Natural killer cell (primary cell): ENCODE measurements at regions not wholly inside any gene's neighbourhood (a gene's known extent, or its start where the extent isn't known, plus 50 kb on each side); places are given as distances from the start of the nearest gene placed in this dataset.

Experiments
- ATAC-seq, 3 donors: fragments of 150-1000 bp in 2 of 3; fragments of 200-7000 bp in 1 of 3; cut with Tn5 transposase; 1 replicate in 1 of 3; 2 replicates in 2 of 3; pipeline ENCODE4 v1.10.0; 2021; ENCODE audit warnings: mild to moderate bottlenecking in 2 of 3, moderate library complexity in 2 of 3
- DNase-seq, 2 donors: peaks; one replicate each; pipeline versions ENCODE4 v3.0.0 to v3.0.0-alpha.2; 2013 to 2021; ENCODE audit warnings: mixed read lengths in 1 of 2
- H3K27ac ChIP-seq: one replicate; pipeline ENCODE4 v1.5.1; 2013; ENCODE audit warnings: mild to moderate bottlenecking, low read length
- H3K27me3 ChIP-seq: one replicate; pipeline ENCODE4 v1.6.1; 2013; ENCODE audit warnings: low read length; ENCODE audit not compliant: control insufficient read depth, insufficient read depth
- H3K36me3 ChIP-seq: one replicate; pipeline ENCODE4 v1.6.1; 2013; ENCODE audit warnings: low read length; ENCODE audit not compliant: control insufficient read depth, insufficient read depth
- H3K4me1 ChIP-seq: one replicate; pipeline ENCODE4 v1.6.1; 2013; ENCODE audit warnings: low read length; ENCODE audit not compliant: control insufficient read depth, insufficient read depth
- H3K4me3 ChIP-seq: one replicate; pipeline ENCODE4 v1.5.1; 2013; ENCODE audit warnings: low read length
- H3K9me3 ChIP-seq: one replicate; pipeline ENCODE4 v1.6.1; 2013; ENCODE audit warnings: low read length; ENCODE audit not compliant: control insufficient read depth, insufficient read depth
- H3K27ac Mint-ChIP-seq, 2 donors: one replicate each; pipeline ENCODE4 v1.8.0; 2022; ENCODE audit warnings: mild to moderate bottlenecking in 2 of 2, mixed read lengths in 2 of 2, moderate library complexity in 1 of 2
- H3K27me3 Mint-ChIP-seq, 2 donors: one replicate each; pipeline ENCODE4 v1.8.0; 2022; ENCODE audit warnings: low read depth in 2 of 2, mixed read lengths in 2 of 2
- H3K36me3 Mint-ChIP-seq: one replicate; pipeline ENCODE4 v1.8.0; 2022; ENCODE audit warnings: mixed read lengths
- H3K4me1 Mint-ChIP-seq, 2 donors: one replicate each; pipeline ENCODE4 v1.8.0; 2022; ENCODE audit warnings: mixed read lengths in 2 of 2
- H3K4me3 Mint-ChIP-seq: one replicate; pipeline ENCODE4 v1.8.0; 2022; ENCODE audit warnings: mild to moderate bottlenecking, moderate library complexity, mixed read lengths
- H3K9me3 Mint-ChIP-seq, 2 donors: one replicate each; pipeline ENCODE4 v1.8.0; 2022; ENCODE audit warnings: mixed read lengths in 2 of 2
- CTCF ChIP-seq: fragments of 200-600 bp; IDR thresholded peaks from one replicate; pipeline ENCODE4 v1.8.0; 2022; ENCODE audit warnings: antibody characterized with exemption
- WGBS: methylation state at CpG from one replicate; pipeline ENCODE4 v1.1.7; 2013; ENCODE audit warnings: missing lambda C conversion rate; ENCODE audit not compliant: insufficient coverage; 5-methylcytosine and 5-hydroxymethylcytosine counted together
- intact Hi-C: fragments of 100-400 bp; cut with micrococcal nuclease; formaldehyde crosslinking; loops from one replicate; pipeline ENCODE4 v1.14.2; 2022

DNA sequence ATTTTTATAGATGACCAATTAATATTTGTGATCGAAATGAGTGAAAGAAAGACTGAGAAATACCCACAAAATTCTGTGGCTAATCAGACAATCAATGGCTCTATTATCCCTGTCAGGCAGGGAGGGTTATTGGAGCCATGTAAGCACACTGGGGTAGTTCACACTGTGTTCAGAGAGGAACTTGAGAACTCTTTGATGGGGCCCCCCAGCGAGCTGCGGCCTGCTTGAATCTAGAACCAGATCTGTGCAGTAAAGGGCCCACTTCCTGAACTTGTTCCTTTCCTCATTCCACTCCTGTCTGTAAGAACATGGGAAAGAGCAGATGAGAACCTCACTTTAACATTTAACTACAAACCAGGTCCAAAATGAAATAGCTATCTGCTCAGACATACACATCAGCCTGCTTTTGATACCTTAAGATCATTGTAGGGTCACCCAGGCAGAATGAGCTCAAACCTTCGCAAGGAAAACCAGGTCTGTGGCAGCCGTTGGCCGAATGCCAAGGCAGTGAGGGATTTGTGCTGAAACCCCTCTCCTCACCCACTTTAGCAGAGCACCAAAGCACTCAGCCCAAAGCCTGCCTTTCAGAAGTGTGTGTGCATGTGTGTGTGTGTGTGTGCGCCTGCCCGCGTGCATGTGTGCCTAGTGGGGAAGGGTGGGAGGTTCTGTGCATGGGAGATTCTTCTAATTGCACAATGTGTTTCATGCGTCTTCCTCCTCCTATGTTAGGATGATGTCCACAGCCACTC, 365.6 kb upstream of the MGMT start:
- H3K4me1 Mint-ChIP-seq, result no peaks in the 10 kb centered on the region
- Histone ChIP-seq H3K27me3 (no peaks in the 10 kb centered on the region), H3K36me3 (no peaks in the 10 kb centered on the region), H3K9me3 (no peaks in the 10 kb centered on the region), H3K27ac (no peak overlapping the region), H3K4me1 (peaks cover 4% of the 10 kb centered on the region), H3K4me3 (no peak overlapping the region)
- no peak for ATAC-seq
- intact Hi-C loops, result no loop called here
- H3K9me3 Mint-ChIP-seq, result no peaks in the 10 kb centered on the region
- whole genome bisulfite sequencing, result 47% methylated on average over 10 of the region's 10 CpGs
- H3K36me3 Mint-ChIP-seq, result no peaks in the 10 kb centered on the region
- TF ChIP-seq CTCF, result no peak
- H3K27me3 Mint-ChIP-seq, result peaks cover 0 to under 1% of the 10 kb centered on the region in 2 donors
- H3K27ac Mint-ChIP-seq, result no peak overlapping the region
- no peak overlapping the region for H3K4me3 Mint-ChIP-seq
- DNase-seq, result peak in 1 of 2 donors; percentile 51

GRCh38 chr10:129102906-129103693, 363.9 kb upstream of the MGMT start:
- Histone ChIP-seq H3K36me3 (no peaks in the 10 kb centered on the region), H3K27ac (no peak overlapping the region), H3K9me3 (no peaks in the 10 kb centered on the region), H3K4me3 (no peak overlapping the region), H3K4me1 (peaks cover 4% of the 10 kb centered on the region), H3K27me3 (no peaks in the 10 kb centered on the region)
- ATAC-seq (no peak), DNase-seq (no peak)
- H3K27me3 Mint-ChIP-seq, result peaks cover 3 to 8% of the 10 kb centered on the region in 2 donors
- intact Hi-C loops, result no loop called here
- TF ChIP-seq CTCF, result no peak
- H3K36me3 Mint-ChIP-seq, result no peaks in the 10 kb centered on the region
- WGBS, result 81% methylated on average over 5 of the region's 7 CpGs
- no peak overlapping the region for H3K4me3 Mint-ChIP-seq
- no peaks in the 10 kb centered on the region for H3K4me1 Mint-ChIP-seq
- no peak overlapping the region for H3K27ac Mint-ChIP-seq
- no peaks in the 10 kb centered on the region for H3K9me3 Mint-ChIP-seq

- ATAC-seq (no peak), DNase-seq (peak in 1 of 2 donors; percentile 16)
- Mint-ChIP-seq H3K9me3 (no peaks in the 10 kb centered on the region), H3K36me3 (no peaks in the 10 kb centered on the region), H3K27me3 (peaks cover 3 to 19% of the 10 kb centered on the region in 2 donors), H3K27ac (no peak overlapping the region), H3K4me1 (no peaks in the 10 kb centered on the region), H3K4me3 (no peak overlapping the region)
- Histone ChIP-seq H3K27me3 (no peaks in the 10 kb centered on the region), H3K4me3 (no peak overlapping the region), H3K36me3 (no peaks in the 10 kb centered on the region), H3K27ac (no peak overlapping the region), H3K4me1 (peaks cover 4% of the 10 kb centered on the region), H3K9me3 (no peaks in the 10 kb centered on the region)
- TF ChIP-seq CTCF, result no peak
- 74% methylated on average over 9 of the region's 9 CpGs for WGBS
- intact Hi-C loops, result no loop called here
Observed at GRCh38 chr10:129104266-129105045, 362.6 kb upstream of the MGMT start.
